DOHH2 (cell line): ENCODE measurements at regions not wholly inside any gene's neighbourhood (a gene's known extent, or its start where the extent isn't known, plus 50 kb on each side); places are given as distances from the start of the nearest gene placed in this dataset.

ENCODE experiments used
- H3F3A ChIP-seq: fragments of 200-600 bp; sonication (generic), shearing (Covaris generic); 2 replicates; pipeline ENCODE4 v1.6.0; 2016; ENCODE audit warnings: antibody characterized with exemption, mild to moderate bottlenecking; ENCODE audit not compliant: control insufficient read depth, insufficient read depth
- H3K27ac ChIP-seq: fragments of 200-600 bp; sonication (generic); 2 replicates; pipeline ENCODE4 v1.5.1; 2014; ENCODE audit warnings: low read depth, mild to moderate bottlenecking, low read length, moderate library complexity
- H3K27me3 ChIP-seq: fragments of 200-600 bp; sonication (generic); 2 replicates; pipeline ENCODE4 v1.6.1; 2014; ENCODE audit warnings: mild to moderate bottlenecking, low read length, mixed read lengths; ENCODE audit not compliant: control insufficient read depth
- H3K36me3 ChIP-seq: fragments of 200-600 bp; sonication (generic); 2 replicates; pipeline ENCODE4 v1.6.1; 2014; ENCODE audit warnings: mild to moderate bottlenecking, low read length, moderate library complexity, mixed read lengths; ENCODE audit not compliant: control insufficient read depth
- H3K4me1 ChIP-seq: fragments of 200-600 bp; sonication (generic); 2 replicates; pipeline ENCODE4 v1.6.1; 2014; ENCODE audit warnings: mild to moderate bottlenecking, low read length, mixed read lengths; ENCODE audit not compliant: control insufficient read depth
- H3K4me2 ChIP-seq: fragments of 200-600 bp; sonication (generic); 2 replicates; pipeline ENCODE4 v1.6.0; 2014; ENCODE audit warnings: mild to moderate bottlenecking, low read length, moderate library complexity
- H3K4me3 ChIP-seq: fragments of 200-600 bp; sonication (generic); 2 replicates; pipeline ENCODE4 v1.5.1; 2014; ENCODE audit warnings: mild to moderate bottlenecking, low read length, mixed read lengths
- H3K79me2 ChIP-seq: fragments of 200-600 bp; sonication (generic); 2 replicates; pipeline ENCODE4 v1.6.1; 2014; ENCODE audit warnings: mild to moderate bottlenecking, low read length, mixed read lengths; ENCODE audit not compliant: control insufficient read depth
- H3K9me2 ChIP-seq: fragments of 200-600 bp; sonication (generic); replicated peaks from 2 replicates; pipeline ENCODE4 v1.6.1; 2014; ENCODE audit warnings: mild to moderate bottlenecking, low read length, mixed read lengths; ENCODE audit not compliant: control insufficient read depth
- H3K9me3 ChIP-seq: fragments of 200-600 bp; sonication (generic); 2 replicates; pipeline ENCODE4 v1.6.1; 2014; ENCODE audit warnings: antibody characterized with exemption, low read length, mixed read lengths; ENCODE audit not compliant: control insufficient read depth, insufficient read depth
- H4K20me1 ChIP-seq: fragments of 200-600 bp; sonication (generic); 2 replicates; pipeline ENCODE4 v1.6.0; 2014; ENCODE audit warnings: low read depth, mild to moderate bottlenecking, antibody characterized with exemption, low read length, moderate library complexity; ENCODE audit not compliant: control insufficient read depth, insufficient read depth
- EZH2phosphoT487 ChIP-seq: fragments of 200-600 bp; sonication (generic); IDR thresholded peaks from 2 replicates; pipeline ENCODE4 v1.6.1; 2017; ENCODE audit warnings: borderline replicate concordance, mild to moderate bottlenecking, antibody characterized with exemption, low read length, moderate library complexity, mixed read lengths
- TF ChIP-seq, protein P1 (sequence below): fragments of 200-600 bp; sonication (generic); IDR thresholded peaks from one replicate; pipeline ENCODE4 v1.5.1; 2014; ENCODE audit warnings: antibody characterized with exemption, mild to moderate bottlenecking, low read depth, low read length; ENCODE audit not compliant: poor library complexity, severe bottlenecking

DNA sequence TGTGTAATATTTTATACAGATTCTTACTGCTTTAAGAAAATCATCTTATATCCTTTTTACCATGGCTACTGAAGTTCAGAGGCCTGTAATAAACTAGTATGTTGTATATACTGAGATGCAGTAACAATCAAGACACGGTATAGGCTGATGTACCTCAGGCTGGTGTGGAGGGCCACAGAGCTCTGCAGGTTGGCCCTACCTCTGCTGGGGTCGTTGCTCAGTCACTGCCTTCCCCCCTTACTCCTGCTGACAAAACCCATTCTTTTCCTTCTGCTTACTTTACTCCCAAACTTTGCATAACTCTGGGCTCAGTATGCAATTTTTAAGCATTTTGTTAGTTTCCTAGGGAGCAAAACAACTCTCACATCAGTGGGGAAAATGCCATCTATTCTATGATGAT lies 200.1 kb upstream of the FOXP2 start:
- no peaks in the 10 kb centered on the region for H4K20me1 ChIP-seq
- H3F3A ChIP-seq = no peaks in the 10 kb centered on the region
- no peak overlapping the region for H3K4me2 ChIP-seq
- no peaks in the 10 kb centered on the region for H3K4me1 ChIP-seq
- H3K79me2 ChIP-seq = no peaks in the 10 kb centered on the region
- TF ChIP-seq, protein P1, sequence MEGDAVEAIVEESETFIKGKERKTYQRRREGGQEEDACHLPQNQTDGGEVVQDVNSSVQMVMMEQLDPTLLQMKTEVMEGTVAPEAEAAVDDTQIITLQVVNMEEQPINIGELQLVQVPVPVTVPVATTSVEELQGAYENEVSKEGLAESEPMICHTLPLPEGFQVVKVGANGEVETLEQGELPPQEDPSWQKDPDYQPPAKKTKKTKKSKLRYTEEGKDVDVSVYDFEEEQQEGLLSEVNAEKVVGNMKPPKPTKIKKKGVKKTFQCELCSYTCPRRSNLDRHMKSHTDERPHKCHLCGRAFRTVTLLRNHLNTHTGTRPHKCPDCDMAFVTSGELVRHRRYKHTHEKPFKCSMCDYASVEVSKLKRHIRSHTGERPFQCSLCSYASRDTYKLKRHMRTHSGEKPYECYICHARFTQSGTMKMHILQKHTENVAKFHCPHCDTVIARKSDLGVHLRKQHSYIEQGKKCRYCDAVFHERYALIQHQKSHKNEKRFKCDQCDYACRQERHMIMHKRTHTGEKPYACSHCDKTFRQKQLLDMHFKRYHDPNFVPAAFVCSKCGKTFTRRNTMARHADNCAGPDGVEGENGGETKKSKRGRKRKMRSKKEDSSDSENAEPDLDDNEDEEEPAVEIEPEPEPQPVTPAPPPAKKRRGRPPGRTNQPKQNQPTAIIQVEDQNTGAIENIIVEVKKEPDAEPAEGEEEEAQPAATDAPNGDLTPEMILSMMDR = no peak
- TF ChIP-seq EZH2phosphoT487 = no peak
- H3K9me3 ChIP-seq = peaks cover 4% of the 10 kb centered on the region; the same call in 1 of the 2 replicates
- H3K9me2 ChIP-seq = no peaks in the 10 kb centered on the region
- H3K27me3 ChIP-seq = no peaks in the 10 kb centered on the region
- H3K4me3 ChIP-seq = no peak overlapping the region
- no peak overlapping the region for H3K27ac ChIP-seq
- no peaks in the 10 kb centered on the region for H3K36me3 ChIP-seq

DNA sequence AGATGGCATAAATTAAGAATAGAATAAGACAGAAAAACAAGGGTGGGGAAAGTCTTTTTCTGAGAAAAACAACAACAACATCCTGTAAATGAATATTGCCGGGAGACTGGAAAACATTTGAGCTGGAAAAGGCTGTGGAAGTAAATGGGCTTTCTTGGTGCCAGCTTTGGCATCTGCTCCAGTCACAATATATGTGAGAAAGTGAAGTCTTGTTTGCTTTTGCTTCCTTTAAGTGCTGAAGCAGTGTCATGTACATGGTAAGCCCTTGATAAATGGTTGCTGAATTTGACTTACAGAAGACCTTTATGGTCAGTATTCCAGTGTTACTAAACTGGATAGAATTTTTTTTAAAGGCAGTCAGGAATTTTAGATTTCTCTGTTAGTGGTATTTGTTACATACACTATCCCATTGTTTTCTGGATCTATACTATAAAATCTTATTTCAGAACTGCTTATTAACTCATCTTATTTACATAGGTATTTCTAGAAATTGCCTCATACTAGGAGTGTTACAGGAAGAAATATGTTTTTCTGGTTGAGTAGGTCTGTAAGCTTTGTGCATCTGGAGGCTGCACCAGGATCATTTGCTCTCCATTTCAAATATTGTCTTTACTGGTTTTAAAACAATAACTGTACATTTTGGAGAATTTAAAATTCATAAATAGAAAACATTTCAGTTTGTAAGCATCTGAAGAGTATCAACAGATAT lies 201.7 kb upstream of the FOXP2 start:
- Histone ChIP-seq H3K9me3 (peaks cover 4% of the 10 kb centered on the region; the same call in 1 of the 2 replicates), H3K4me2 (no peak overlapping the region), H4K20me1 (no peaks in the 10 kb centered on the region), H3K4me3 (no peak overlapping the region), H3K36me3 (no peaks in the 10 kb centered on the region), H3F3A (no peaks in the 10 kb centered on the region), H3K27ac (no peak overlapping the region), H3K79me2 (no peaks in the 10 kb centered on the region), H3K4me1 (no peaks in the 10 kb centered on the region), H3K9me2 (no peaks in the 10 kb centered on the region), H3K27me3 (no peaks in the 10 kb centered on the region)
- TF ChIP-seq, protein P1 = no peak
- TF ChIP-seq EZH2phosphoT487 = no peak

DNA sequence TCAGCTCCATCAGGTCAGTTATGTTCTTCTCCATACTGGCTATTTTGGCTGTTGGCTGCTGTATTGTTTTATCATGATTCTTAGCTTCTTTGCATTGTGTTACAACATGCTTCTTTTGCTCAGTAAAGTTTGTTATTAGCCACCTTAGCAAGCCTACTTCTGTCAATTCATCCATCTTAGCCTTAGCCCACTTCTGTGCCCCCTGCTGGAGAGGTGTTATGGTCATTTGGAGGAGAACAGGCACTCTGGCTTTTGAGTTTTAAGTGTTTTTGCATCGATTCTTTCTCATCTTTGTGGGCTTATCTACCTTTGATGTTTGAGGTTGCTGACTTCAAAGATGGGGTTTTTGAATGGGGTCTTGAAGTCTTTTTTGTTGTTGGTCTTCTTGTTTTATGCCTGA lies 204.6 kb upstream of the FOXP2 start:
- no peak overlapping the region for H3K4me2 ChIP-seq
- H3K9me3 ChIP-seq = peaks cover 4% of the 10 kb centered on the region; the same call in 1 of the 2 replicates
- H3K4me3 ChIP-seq = no peak overlapping the region
- H4K20me1 ChIP-seq = no peaks in the 10 kb centered on the region
- H3K27ac ChIP-seq = no peak overlapping the region
- H3K79me2 ChIP-seq = no peaks in the 10 kb centered on the region
- TF ChIP-seq EZH2phosphoT487 = no peak
- TF ChIP-seq, protein P1 = peak; percentile 15
- no peaks in the 10 kb centered on the region for H3K9me2 ChIP-seq
- H3F3A ChIP-seq = no peaks in the 10 kb centered on the region
- no peaks in the 10 kb centered on the region for H3K4me1 ChIP-seq
- no peaks in the 10 kb centered on the region for H3K36me3 ChIP-seq
- no peaks in the 10 kb centered on the region for H3K27me3 ChIP-seq
